ENCODE measurements at regions not wholly inside any gene's neighbourhood (a gene's known extent, or its start where the extent isn't known, plus 50 kb on each side); places are given as distances from the start of the nearest gene placed in this dataset.

- TF ChIP-seq CTCF (IDR thresholded peaks at IDR 0.05; ENCODE audit: insufficient read depth, low read length), result no peak
- TF ChIP-seq POLR2AphosphoS5 (IDR thresholded peaks at IDR 0.05; ENCODE audit: low read depth), result no peak
- TF ChIP-seq REST (IDR thresholded peaks at IDR 0.05; ENCODE audit: insufficient replicate concordance, low read depth), result no peak
- no peak for TF ChIP-seq SPI1 (IDR thresholded peaks at IDR 0.05; ENCODE audit: borderline replicate concordance, low read depth)
- TF ChIP-seq GABPA (IDR thresholded peaks at IDR 0.05; ENCODE audit: low read depth), result no peak
Measured at GRCh38 chr10:80988755-80989154, 451.1 kb downstream of the SH2D4B start.

All from HL-60 (cell line).